ENCODE measurements at regions not wholly inside any gene's neighbourhood (a gene's known extent, or its start where the extent isn't known, plus 50 kb on each side); places are given as distances from the start of the nearest gene placed in this dataset.

DNA sequence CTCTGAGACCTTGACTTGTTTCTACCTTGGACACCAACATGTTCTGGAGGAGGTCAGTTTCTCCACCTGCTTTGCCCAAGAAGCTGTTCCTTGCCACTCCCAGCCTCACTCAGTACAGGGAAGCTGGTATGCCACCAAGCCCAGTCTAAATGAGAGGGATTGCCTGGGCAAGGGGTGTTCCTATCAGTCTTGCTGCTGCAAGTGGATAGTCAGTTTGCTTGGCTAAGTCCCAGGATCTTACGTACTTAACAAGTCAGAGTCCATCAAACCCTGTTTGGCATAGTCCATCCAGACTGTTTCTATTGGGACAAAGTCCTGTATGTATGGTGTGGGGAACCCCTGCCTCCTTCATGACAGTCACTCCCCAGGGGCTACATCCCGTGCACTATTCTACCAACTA lies 66.6 kb downstream of the RPL27A start:
- no peak for TF ChIP-seq CTCF (IDR thresholded peaks at IDR 0.05; ENCODE audit: low read length)
- TF ChIP-seq EZH2 (IDR thresholded peaks at IDR 0.05; ENCODE audit: borderline replicate concordance, low read length): no peak
